Memory B cell (primary cell): ENCODE measurements at regions not wholly inside any gene's neighbourhood (a gene's known extent, or its start where the extent isn't known, plus 50 kb on each side); places are given as distances from the start of the nearest gene placed in this dataset.

Experiments used
- ATAC-seq: fragments of 150-1000 bp; cut with Tn5 transposase; 2 replicates; pipeline ENCODE4 v1.10.0; 2021; ENCODE audit warnings: low read depth, mild to moderate bottlenecking, moderate library complexity
- DNase-seq, 2 donors: peaks; one replicate each; pipeline ENCODE4 v3.0.0; 2022; ENCODE audit warnings: low spot score in 2 of 2
- H3K27ac Mint-ChIP-seq: one replicate; pipeline ENCODE4 v1.8.0; 2022; ENCODE audit warnings: mild to moderate bottlenecking, moderate library complexity, mixed read lengths
- H3K27me3 Mint-ChIP-seq: one replicate; pipeline ENCODE4 v1.8.0; 2022; ENCODE audit warnings: mixed read lengths
- H3K36me3 Mint-ChIP-seq: one replicate; pipeline ENCODE4 v1.8.0; 2022; ENCODE audit warnings: mild to moderate bottlenecking, mixed read lengths
- H3K4me1 Mint-ChIP-seq: one replicate; pipeline ENCODE4 v1.8.0; 2022; ENCODE audit warnings: mixed read lengths
- H3K4me3 Mint-ChIP-seq: one replicate; pipeline ENCODE4 v1.8.0; 2022; ENCODE audit warnings: mild to moderate bottlenecking, moderate library complexity, mixed read lengths
- H3K9me3 Mint-ChIP-seq: one replicate; pipeline ENCODE4 v1.8.0; 2022; ENCODE audit warnings: mixed read lengths

- ATAC-seq (no peak), DNase-seq (no peak)
- Mint-ChIP-seq H3K27ac (no peak overlapping the region), H3K27me3 (no peaks in the 10 kb centered on the region), H3K9me3 (no peaks in the 10 kb centered on the region), H3K4me1 (no peaks in the 10 kb centered on the region), H3K4me3 (no peak overlapping the region), H3K36me3 (no peaks in the 10 kb centered on the region)
Observed at GRCh38 chr6:147868427-147869190, 360.1 kb downstream of the SAMD5 start.

- Mint-ChIP-seq H3K27me3 (no peaks in the 10 kb centered on the region), H3K27ac (no peak overlapping the region), H3K36me3 (no peaks in the 10 kb centered on the region), H3K4me3 (no peak overlapping the region), H3K9me3 (no peaks in the 10 kb centered on the region), H3K4me1 (no peaks in the 10 kb centered on the region)
- ATAC-seq (no peak), DNase-seq (no peak)
Observed at GRCh38 chr6:147869201-147869600, 360.7 kb downstream of the SAMD5 start.

- H3K27ac Mint-ChIP-seq = no peak overlapping the region
- H3K4me1 Mint-ChIP-seq = no peaks in the 10 kb centered on the region
- no peak overlapping the region for H3K4me3 Mint-ChIP-seq
- ATAC-seq = no peak
- H3K9me3 Mint-ChIP-seq = no peaks in the 10 kb centered on the region
- H3K36me3 Mint-ChIP-seq = no peaks in the 10 kb centered on the region
- H3K27me3 Mint-ChIP-seq = no peaks in the 10 kb centered on the region
- DNase-seq = no peak
Observed at GRCh38 chr6:147869869-147870268, 361.4 kb downstream of the SAMD5 start.

GRCh38 chr6:147870506-147871110, 362.1 kb downstream of the SAMD5 start:
- DNase-seq (no peak), ATAC-seq (no peak)
- no peaks in the 10 kb centered on the region for H3K4me1 Mint-ChIP-seq
- no peak overlapping the region for H3K4me3 Mint-ChIP-seq
- H3K36me3 Mint-ChIP-seq = no peaks in the 10 kb centered on the region
- no peaks in the 10 kb centered on the region for H3K27me3 Mint-ChIP-seq
- no peaks in the 10 kb centered on the region for H3K9me3 Mint-ChIP-seq
- H3K27ac Mint-ChIP-seq = no peak overlapping the region

- no peaks in the 10 kb centered on the region for H3K36me3 Mint-ChIP-seq
- H3K9me3 Mint-ChIP-seq = no peaks in the 10 kb centered on the region
- H3K4me3 Mint-ChIP-seq = no peak overlapping the region
- no peak overlapping the region for H3K27ac Mint-ChIP-seq
- H3K4me1 Mint-ChIP-seq = no peaks in the 10 kb centered on the region
- DNase-seq = no peak
- no peak for ATAC-seq
- H3K27me3 Mint-ChIP-seq = no peaks in the 10 kb centered on the region
Observed at GRCh38 chr6:147872002-147872401, 363.5 kb downstream of the SAMD5 start.

GRCh38 chr6:147873816-147874215, 365.3 kb downstream of the SAMD5 start:
- Mint-ChIP-seq H3K9me3 (no peaks in the 10 kb centered on the region), H3K4me1 (no peaks in the 10 kb centered on the region), H3K27ac (no peak overlapping the region), H3K4me3 (no peak overlapping the region), H3K36me3 (no peaks in the 10 kb centered on the region), H3K27me3 (no peaks in the 10 kb centered on the region)
- ATAC-seq (no peak), DNase-seq (no peak)

GRCh38 chr6:147874322-147874721, 365.8 kb downstream of the SAMD5 start:
- H3K36me3 Mint-ChIP-seq = no peaks in the 10 kb centered on the region
- ATAC-seq = no peak
- no peak overlapping the region for H3K4me3 Mint-ChIP-seq
- no peak for DNase-seq
- H3K27ac Mint-ChIP-seq = no peak overlapping the region
- H3K27me3 Mint-ChIP-seq = no peaks in the 10 kb centered on the region
- H3K9me3 Mint-ChIP-seq = no peaks in the 10 kb centered on the region
- H3K4me1 Mint-ChIP-seq = no peaks in the 10 kb centered on the region

GRCh38 chr6:147879031-147879580, 370.6 kb downstream of the SAMD5 start:
- H3K4me3 Mint-ChIP-seq = no peak overlapping the region
- no peaks in the 10 kb centered on the region for H3K4me1 Mint-ChIP-seq
- ATAC-seq (no peak), DNase-seq (no peak)
- H3K36me3 Mint-ChIP-seq = no peaks in the 10 kb centered on the region
- H3K9me3 Mint-ChIP-seq = no peaks in the 10 kb centered on the region
- H3K27me3 Mint-ChIP-seq = no peaks in the 10 kb centered on the region
- H3K27ac Mint-ChIP-seq = no peak overlapping the region

- no peaks in the 10 kb centered on the region for H3K4me1 Mint-ChIP-seq
- no peak for ATAC-seq
- H3K9me3 Mint-ChIP-seq = no peaks in the 10 kb centered on the region
- DNase-seq = no peak
- no peak overlapping the region for H3K4me3 Mint-ChIP-seq
- H3K27me3 Mint-ChIP-seq = no peaks in the 10 kb centered on the region
- H3K27ac Mint-ChIP-seq = no peak overlapping the region
- H3K36me3 Mint-ChIP-seq = no peaks in the 10 kb centered on the region
Observed at GRCh38 chr6:147881432-147881831, 372.9 kb downstream of the SAMD5 start.

GRCh38 chr6:147888374-147888773, 379.9 kb downstream of the SAMD5 start:
- no peak for DNase-seq
- Mint-ChIP-seq H3K36me3 (no peaks in the 10 kb centered on the region), H3K4me1 (no peaks in the 10 kb centered on the region), H3K27me3 (no peaks in the 10 kb centered on the region), H3K9me3 (peaks cover 6% of the 10 kb centered on the region), H3K4me3 (no peak overlapping the region), H3K27ac (no peak overlapping the region)
- ATAC-seq = no peak

GRCh38 chr6:147891671-147892070, 383.2 kb downstream of the SAMD5 start:
- H3K9me3 Mint-ChIP-seq = peaks cover 6% of the 10 kb centered on the region
- H3K27me3 Mint-ChIP-seq = peaks cover 1% of the 10 kb centered on the region
- no peak overlapping the region for H3K4me3 Mint-ChIP-seq
- H3K36me3 Mint-ChIP-seq = no peaks in the 10 kb centered on the region
- DNase-seq = no peak
- H3K27ac Mint-ChIP-seq = no peak overlapping the region
- no peak for ATAC-seq
- H3K4me1 Mint-ChIP-seq = no peaks in the 10 kb centered on the region

- H3K27me3 Mint-ChIP-seq = peaks cover 1% of the 10 kb centered on the region
- no peak for ATAC-seq
- H3K4me3 Mint-ChIP-seq = no peak overlapping the region
- DNase-seq = no peak
- H3K36me3 Mint-ChIP-seq = no peaks in the 10 kb centered on the region
- H3K9me3 Mint-ChIP-seq = peaks cover 2% of the 10 kb centered on the region
- no peak overlapping the region for H3K27ac Mint-ChIP-seq
- no peaks in the 10 kb centered on the region for H3K4me1 Mint-ChIP-seq
Observed at GRCh38 chr6:147892476-147892875, 384.0 kb downstream of the SAMD5 start.

GRCh38 chr6:147895272-147895671, 386.8 kb downstream of the SAMD5 start:
- Mint-ChIP-seq H3K27ac (no peak overlapping the region), H3K9me3 (no peaks in the 10 kb centered on the region), H3K4me1 (no peaks in the 10 kb centered on the region), H3K36me3 (no peaks in the 10 kb centered on the region), H3K27me3 (peaks cover 1% of the 10 kb centered on the region), H3K4me3 (no peak overlapping the region)
- ATAC-seq (no peak), DNase-seq (no peak)

GRCh38 chr6:147900247-147900830, 391.8 kb downstream of the SAMD5 start:
- no peak overlapping the region for H3K4me3 Mint-ChIP-seq
- no peaks in the 10 kb centered on the region for H3K36me3 Mint-ChIP-seq
- no peaks in the 10 kb centered on the region for H3K9me3 Mint-ChIP-seq
- H3K4me1 Mint-ChIP-seq = no peaks in the 10 kb centered on the region
- DNase-seq (no peak), ATAC-seq (no peak)
- H3K27me3 Mint-ChIP-seq = peaks cover 1% of the 10 kb centered on the region
- no peak overlapping the region for H3K27ac Mint-ChIP-seq
